Uterus (tissue), 3 donors: ENCODE measurements at regions not wholly inside any gene's neighbourhood (a gene's known extent, or its start where the extent isn't known, plus 50 kb on each side); places are given as distances from the start of the nearest gene placed in this dataset.
"Not testable (repeated sequence)": the region's sequence is repeated elsewhere in the genome, so short reads cannot be mapped to it uniquely, and the experiment has no call there.

ENCODE experiments used
- DNase-seq, 2 donors: peaks; one replicate each; pipeline ENCODE4 v3.0.0-alpha.2; 2019 to 2020
- H3K27ac ChIP-seq, 2 donors: fragments of 200-600 bp; sonication (generic); 1 replicate in 1 of 2; 2 replicates in 1 of 2; pipeline ENCODE4 v1.5.1; 2016 to 2018
- H3K27me3 ChIP-seq, 2 donors: fragments of 200-600 bp; sonication (generic); one replicate each; pipeline ENCODE4 v1.5.1; 2018 to 2019; ENCODE audit warnings: control low read depth in 1 of 2
- H3K36me3 ChIP-seq, 2 donors: fragments of 200-600 bp; sonication (generic); one replicate each; pipeline ENCODE4 v1.5.1; 2019; ENCODE audit warnings: control low read depth in 1 of 2
- H3K4me1 ChIP-seq, 2 donors: fragments of 200-600 bp; sonication (generic); one replicate each; pipeline ENCODE4 v1.5.1; 2018 to 2019; ENCODE audit warnings: control low read depth in 1 of 2
- H3K4me3 ChIP-seq, 2 donors: fragments of 200-600 bp; sonication (generic); 1 replicate in 1 of 2; 2 replicates in 1 of 2; pipeline ENCODE4 v1.5.1; 2018 to 2019; ENCODE audit warnings: mild to moderate bottlenecking in 1 of 2
- H3K9me3 ChIP-seq, 2 donors: fragments of 200-600 bp; sonication (generic); one replicate each; pipeline ENCODE4 v1.5.1; 2019; ENCODE audit warnings: control low read depth in 1 of 2
- CTCF ChIP-seq, 4 experiments: fragments of 200-600 bp in 2 of 4; fragments of 450-650 bp in 2 of 4; sonication (generic) in 2 of 4; IDR thresholded peaks; one replicate each; pipeline ENCODE4 v1.5.1; 2016 to 2019; ENCODE audit warnings: antibody characterized with exemption in 4 of 4, mild to moderate bottlenecking in 2 of 4, moderate library complexity in 1 of 4
- POLR2A ChIP-seq, 2 donors: fragments of 450-650 bp; IDR thresholded peaks; one replicate each; pipeline ENCODE4 v1.6.1; 2016; ENCODE audit warnings: antibody characterized with exemption in 2 of 2, mild to moderate bottlenecking in 1 of 2, moderate library complexity in 1 of 2
- intact Hi-C: fragments of 100-400 bp; cut with DNase I; formaldehyde crosslinking; loops from one replicate; pipeline ENCODE4 v1.15.1; 2023; ENCODE audit warnings: low total_unique reads
- donor health status: DM: yes; HTN: yes; CAD: no.

DNA sequence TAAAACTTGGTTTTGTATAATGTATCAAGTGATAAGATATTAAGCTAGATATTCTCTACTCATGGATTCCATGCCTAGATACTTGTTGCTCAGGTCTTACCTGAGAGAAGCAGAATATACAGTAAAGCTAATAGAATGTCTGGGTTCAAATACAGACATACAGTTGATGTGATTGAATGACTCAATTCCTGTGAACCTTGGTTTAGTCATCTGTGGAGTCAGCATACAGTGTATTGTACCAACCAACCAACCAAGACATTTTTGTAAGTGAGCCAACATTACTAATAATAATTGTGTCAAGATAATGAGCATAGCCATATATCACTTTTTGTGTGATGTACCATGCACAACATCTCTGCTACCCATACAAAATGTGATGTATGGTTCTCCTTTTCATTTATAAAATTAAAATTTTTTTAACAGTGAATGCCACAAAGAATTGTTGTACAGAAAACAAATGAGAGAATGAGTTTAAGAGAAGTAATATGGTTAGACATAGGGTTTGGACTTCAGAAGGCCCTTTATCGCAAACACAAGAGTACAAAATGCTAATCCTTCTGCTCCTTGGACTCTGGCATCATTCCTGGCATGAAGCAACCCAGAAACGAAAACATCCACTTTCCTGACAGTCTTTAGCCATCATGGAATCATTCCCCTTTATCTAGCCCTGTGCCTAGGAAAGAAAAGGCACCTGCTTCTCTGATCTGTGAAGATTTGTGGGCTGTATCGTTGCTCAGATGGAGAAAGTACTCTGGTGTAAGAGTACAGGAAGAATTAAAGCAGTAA is 977.2 kb upstream of the USP15 start:
- Histone ChIP-seq H3K36me3 (no peaks in the 10 kb centered on the region), H3K4me3 (no peak overlapping the region), H3K27ac (no peak overlapping the region), H3K4me1 (no peaks in the 10 kb centered on the region), H3K9me3 (no peaks in the 10 kb centered on the region), H3K27me3 (no peaks in the 10 kb centered on the region)
- TF ChIP-seq CTCF (IDR thresholded peaks at IDR 0.05) (no peak), POLR2A (IDR thresholded peaks at IDR 0.05) (no peak)
- no peak for DNase-seq
- intact Hi-C loops = no loop called here

DNA sequence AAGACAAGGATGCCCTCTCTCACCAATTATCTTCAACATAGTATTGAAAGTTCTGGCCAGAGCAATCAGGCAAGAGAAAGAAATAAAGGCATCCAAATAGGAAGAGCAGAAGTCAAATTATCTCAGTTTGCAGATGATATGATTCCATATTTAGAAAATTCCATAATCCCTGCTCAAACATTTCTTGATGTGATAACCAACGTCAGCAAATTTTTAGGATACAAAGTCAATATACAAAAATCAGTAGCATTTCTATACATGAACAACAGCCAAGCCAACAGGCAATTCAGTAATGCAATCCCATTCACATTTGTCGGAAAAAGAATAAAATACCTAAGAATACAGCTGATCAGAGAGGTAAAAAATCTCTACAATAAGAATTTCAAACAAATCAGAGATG is 969.7 kb upstream of the USP15 start:
- intact Hi-C loops = no loop called here
- Histone ChIP-seq H3K27ac (no peak overlapping the region), H3K9me3 (peaks cover 0 to 3% of the 10 kb centered on the region in 2 donors), H3K4me3 (no peak overlapping the region), H3K36me3 (no peaks in the 10 kb centered on the region), H3K4me1 (no peaks in the 10 kb centered on the region), H3K27me3 (no peaks in the 10 kb centered on the region)
- DNase-seq = no peak
- no peak for TF ChIP-seq POLR2A (IDR thresholded peaks at IDR 0.05)
- no peak for TF ChIP-seq CTCF (IDR thresholded peaks at IDR 0.05)

DNA sequence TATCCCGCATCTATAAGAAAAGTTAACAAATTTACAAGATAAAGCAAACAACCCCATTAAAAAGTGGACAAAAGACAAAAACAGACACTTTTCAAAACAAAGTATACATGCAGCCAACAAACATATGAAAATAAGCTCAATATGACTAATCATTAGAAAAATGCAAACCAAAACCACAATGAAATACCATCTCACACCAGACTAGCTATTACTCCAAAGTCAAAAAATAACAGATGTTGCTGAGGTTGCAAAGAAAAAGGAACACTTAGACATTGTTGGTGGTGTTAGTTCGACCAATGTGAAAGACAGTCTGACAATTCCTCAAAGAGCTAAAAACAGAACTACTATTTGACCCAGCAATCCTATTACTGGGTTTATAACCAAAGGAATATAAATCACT is 968.6 kb upstream of the USP15 start:
- TF ChIP-seq CTCF (IDR thresholded peaks at IDR 0.05) (no peak), POLR2A (IDR thresholded peaks at IDR 0.05) (no peak)
- H3K4me3 ChIP-seq = no peak overlapping the region
- H3K9me3 ChIP-seq = peaks cover 0 to 3% of the 10 kb centered on the region in 2 donors
- no peak overlapping the region for H3K27ac ChIP-seq
- intact Hi-C loops = no loop called here
- no peaks in the 10 kb centered on the region for H3K4me1 ChIP-seq
- no peaks in the 10 kb centered on the region for H3K36me3 ChIP-seq
- DNase-seq = no peak
- no peaks in the 10 kb centered on the region for H3K27me3 ChIP-seq

DNA sequence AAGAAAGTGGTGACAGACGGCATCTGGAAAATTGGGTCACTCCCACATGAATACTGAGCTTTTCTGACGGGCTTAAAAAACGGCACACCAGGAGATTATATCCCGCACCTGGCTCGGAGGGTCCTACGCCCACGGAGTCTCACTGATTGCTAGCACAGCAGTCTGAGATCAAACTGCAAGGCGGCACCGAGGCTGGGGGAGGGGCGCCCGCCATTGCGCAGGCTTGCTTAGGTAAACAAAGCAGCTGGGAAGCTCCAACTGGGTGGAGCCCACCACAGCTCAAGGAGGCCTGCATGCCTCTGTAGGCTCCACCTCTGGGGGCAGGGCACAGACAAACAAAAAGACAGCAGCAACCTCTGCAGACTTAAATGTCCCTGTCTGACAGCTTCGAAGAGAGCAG is 966.2 kb upstream of the USP15 start:
- H3K4me3 ChIP-seq, H3K36me3 ChIP-seq, DNase-seq, H3K4me1 ChIP-seq, intact Hi-C loops, H3K27ac ChIP-seq, H3K27me3 ChIP-seq, H3K9me3 ChIP-seq: not testable (repeated sequence)

DNA sequence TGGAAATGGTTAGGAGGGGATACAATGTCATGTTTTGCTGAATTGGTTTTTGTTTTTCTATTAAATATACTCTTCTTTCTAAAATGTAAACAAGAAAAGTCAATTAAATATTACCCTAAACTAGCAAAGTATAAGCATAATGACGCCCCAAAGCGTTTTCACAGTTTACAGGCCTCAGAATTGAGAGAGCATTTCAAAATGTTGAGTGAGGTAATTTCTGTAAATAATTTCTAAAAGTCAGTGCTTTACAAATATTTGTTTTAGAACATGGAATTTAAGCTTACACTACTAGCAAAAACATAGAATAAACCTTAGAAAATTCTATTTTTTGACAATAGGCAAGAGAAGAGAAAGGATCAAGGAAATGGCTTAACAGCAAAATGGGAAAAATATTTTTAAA is 958.4 kb upstream of the USP15 start:
- no peak for DNase-seq
- Histone ChIP-seq H3K27me3 (no peaks in the 10 kb centered on the region), H3K36me3 (peaks cover 0 to 3% of the 10 kb centered on the region in 2 donors), H3K27ac (no peak overlapping the region), H3K4me1 (no peaks in the 10 kb centered on the region), H3K9me3 (no peaks in the 10 kb centered on the region), H3K4me3 (no peak overlapping the region)
- TF ChIP-seq POLR2A (IDR thresholded peaks at IDR 0.05) (no peak), CTCF (IDR thresholded peaks at IDR 0.05) (no peak)
- intact Hi-C loops = no loop called here

- TF ChIP-seq POLR2A (IDR thresholded peaks at IDR 0.05) (no peak), CTCF (IDR thresholded peaks at IDR 0.05) (no peak)
- intact Hi-C loops = no loop called here
- Histone ChIP-seq H3K9me3 (no peaks in the 10 kb centered on the region), H3K4me1 (no peaks in the 10 kb centered on the region), H3K27ac (no peak overlapping the region), H3K36me3 (peaks cover 0 to 3% of the 10 kb centered on the region in 2 donors), H3K27me3 (no peaks in the 10 kb centered on the region), H3K4me3 (no peak overlapping the region)
- no peak for DNase-seq
Observed at GRCh38 chr12:61302282-61302681, 957.9 kb upstream of the USP15 start.
